NCI-H226 (cell line): ENCODE measurements at regions not wholly inside any gene's neighbourhood (a gene's known extent, or its start where the extent isn't known, plus 50 kb on each side); places are given as distances from the start of the nearest gene placed in this dataset.
A peak's percentile ranks its signal among the peaks of the same experiment; 100 is the strongest.
"Not testable (repeated sequence)": the region's sequence is repeated elsewhere in the genome, so short reads cannot be mapped to it uniquely, and the experiment has no call there.

Source experiments
- DNase-seq: peaks from one replicate; pipeline ENCODE4 v3.0.0-alpha.2; 2015

DNA sequence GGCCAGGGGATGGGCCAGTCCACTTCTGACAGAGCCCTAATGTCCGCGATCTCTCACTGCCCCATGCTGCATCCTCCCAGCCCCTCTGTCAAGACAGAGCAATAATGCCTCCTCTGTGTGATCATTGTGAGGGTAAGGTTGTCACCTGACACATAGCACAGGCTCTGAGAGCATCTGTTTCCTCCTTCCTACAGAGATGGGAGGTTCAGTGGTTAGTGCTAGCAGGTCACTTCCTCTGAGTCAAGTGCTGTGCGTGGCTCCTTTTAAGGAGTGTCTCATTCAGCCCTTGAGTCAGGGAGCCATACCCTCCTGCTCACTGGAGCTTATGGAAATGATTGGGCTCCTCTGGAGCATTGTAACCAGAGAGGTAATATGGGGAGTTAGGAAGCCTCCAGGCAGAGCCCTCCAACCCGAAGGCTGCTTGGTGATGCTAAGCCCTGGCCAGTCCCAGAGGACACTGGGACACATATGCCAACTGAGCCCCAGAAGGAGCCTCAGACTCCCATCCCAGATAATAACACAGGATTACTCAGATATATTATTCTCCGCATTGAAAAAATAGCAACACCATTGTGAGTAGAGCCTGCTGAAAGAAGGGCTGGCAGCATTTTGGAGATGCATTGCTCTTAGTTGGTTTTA, 189.0 kb downstream of the GALNT1 start:
- DNase-seq = no peak

DNA sequence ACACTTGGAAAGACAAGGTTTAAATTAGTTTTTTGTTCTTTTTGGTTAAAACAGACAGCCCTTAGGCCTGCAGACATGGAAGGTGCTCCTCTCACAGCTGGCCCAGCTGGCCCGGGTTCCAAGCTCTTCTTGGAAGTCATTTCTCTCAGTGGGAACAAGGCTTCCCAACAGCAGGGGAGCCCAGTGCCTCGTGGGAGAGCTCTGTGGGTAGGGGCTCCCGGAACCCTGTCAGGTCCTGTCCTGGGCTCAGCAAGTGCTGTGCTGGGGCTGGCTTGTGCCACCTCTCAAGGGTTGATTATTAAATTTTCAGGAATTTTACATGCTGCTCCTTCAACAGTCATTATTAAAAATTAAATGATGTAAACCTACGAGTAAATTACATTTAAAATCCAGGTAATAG, 189.6 kb downstream of the GALNT1 start:
- no peak for DNase-seq

- no peak for DNase-seq
These were observed 194.3 kb downstream of the GALNT1 start for GRCh38 chr18:35775887-35776286.

DNA sequence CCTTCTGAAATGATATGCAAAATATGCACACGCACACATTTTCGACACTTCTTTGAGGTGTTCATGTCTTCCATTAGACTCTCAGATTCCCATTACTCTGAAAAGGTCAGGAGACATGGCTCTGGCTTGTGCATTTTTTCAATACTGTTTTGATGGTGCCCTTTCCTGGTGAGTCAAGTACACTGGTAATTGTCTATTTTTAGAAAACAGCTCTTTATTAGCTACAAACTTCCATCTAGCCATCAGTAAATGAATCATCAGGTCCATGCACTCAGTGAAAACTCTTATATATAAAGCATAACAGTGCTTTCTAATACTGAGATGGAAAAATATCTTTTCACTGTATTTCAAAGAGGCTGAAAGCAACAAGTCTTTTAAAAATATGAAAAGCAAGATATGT, 194.9 kb downstream of the GALNT1 start:
- DNase-seq = no peak

DNA sequence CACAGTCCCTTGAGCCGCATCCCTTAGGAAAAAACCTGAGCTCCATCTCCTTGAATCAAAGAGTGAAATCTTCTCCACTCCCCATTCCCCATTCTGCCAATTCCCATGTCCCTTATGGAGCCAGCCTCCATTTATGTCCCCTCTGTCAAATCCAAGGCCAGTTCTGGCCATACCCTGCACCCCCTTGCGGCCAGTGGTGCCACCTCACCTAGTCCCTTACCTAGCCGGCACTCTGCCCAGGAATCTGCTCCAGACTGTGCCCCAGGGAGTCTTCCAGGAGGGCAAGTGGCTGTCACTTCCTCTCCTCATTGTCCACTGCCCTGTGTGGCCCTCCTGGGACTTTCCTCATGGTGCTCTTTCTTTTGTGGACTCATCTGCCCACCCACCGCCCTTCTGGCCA, 195.4 kb upstream of the RMP24 start:
- no peak for DNase-seq

DNA sequence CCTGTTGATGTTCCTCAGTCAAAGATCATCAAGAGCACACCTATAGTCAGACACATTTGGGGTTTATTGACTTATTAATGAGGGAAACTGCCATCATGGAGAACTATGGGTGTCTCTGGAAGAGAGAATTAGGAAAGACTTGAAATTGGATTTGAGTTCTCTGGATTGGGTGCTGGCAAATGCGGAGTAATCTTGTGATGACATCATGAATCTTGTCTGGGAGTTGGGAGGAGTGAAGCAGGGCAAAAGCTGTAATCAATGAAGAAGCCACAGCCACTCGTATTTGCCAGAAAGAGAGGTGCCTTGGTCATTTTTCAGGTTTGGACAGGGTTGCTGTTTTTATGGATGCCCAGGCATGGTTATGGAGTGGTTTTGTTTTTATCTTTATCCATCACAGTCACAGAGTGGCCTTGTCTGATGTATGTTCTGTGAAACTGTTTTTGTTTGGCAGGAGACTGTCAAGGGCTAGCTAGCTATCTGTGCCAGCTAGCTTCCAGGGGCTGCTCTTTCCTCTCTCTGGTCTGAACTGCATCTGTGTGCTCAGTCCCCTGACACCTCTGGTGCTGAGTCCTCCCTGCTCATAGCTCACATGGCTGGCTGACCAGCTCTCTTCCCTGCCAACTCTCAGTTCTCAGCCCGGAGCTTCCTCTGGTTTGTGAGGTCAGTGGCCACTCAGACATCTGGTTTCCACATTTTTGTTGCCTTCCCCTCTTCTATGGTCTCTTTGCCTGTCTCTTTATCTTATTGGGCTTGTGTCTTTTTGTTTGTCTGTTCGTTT, 193.4 kb upstream of the RMP24 start:
- no peak for DNase-seq

DNA sequence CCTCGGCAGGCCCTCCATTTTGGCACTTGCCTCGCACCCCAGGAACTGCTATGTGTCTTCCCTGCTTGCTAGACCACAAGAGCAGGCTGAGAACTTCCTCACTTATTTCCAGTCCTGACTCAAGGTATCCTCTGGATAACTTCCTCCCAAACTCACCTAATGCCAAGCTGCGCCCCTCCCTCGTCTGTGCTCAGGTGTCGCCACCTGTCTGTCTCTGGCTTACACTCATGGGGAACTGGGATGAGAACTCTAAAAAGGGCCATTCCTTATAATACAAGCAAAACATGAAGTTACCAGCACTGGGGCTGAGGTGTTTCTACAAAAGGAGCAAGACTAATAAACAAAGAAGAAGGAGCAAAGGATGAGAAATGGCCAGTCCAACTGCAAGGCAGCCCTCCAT, 191.5 kb upstream of the RMP24 start:
- no peak for DNase-seq

DNA sequence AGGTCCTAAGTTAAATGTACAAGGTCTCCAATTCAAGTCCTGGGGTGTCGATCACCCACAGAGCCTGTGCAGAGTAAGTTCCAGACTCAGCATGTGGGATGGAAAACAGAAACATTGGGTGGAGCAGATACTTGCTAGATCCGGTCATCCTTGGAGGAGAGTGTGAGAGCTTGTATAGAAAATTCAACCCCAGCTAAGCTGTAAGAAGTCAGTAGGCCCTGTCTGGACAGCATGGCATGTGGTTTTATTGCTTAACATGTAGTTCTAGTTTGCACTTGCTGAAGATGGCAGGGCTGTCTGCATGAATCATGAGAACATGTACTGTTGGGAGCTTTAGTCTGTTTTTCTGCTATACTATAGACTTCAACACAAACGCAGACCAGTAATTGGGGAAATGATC, 189.6 kb upstream of the RMP24 start:
- no peak for DNase-seq

- DNase-seq = no peak
These were observed 186.0 kb upstream of the RMP24 start for GRCh38 chr18:35786365-35787042.

- DNase-seq = no peak
These were observed 182.9 kb upstream of the RMP24 start for GRCh38 chr18:35789543-35789942.

DNA sequence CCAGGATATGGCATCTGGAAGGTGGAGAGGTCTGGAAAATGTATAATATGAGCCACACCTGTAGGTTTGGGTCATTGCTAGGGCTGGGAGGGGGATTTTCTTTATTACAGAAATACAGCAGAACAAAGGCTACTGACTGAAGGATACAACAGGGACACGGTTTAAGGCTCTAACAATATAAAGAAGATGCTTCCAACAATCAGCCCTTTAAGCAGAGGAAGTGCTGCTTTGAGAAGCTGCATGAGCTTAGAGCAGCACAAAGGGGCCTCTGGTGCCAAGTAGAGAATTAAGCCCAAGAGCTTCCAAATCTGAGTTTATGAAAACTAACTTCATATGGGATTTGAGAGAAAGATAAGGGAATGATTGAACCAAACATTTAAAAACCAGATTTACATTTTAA, 174.5 kb upstream of the RMP24 start:
- no peak for DNase-seq

DNA sequence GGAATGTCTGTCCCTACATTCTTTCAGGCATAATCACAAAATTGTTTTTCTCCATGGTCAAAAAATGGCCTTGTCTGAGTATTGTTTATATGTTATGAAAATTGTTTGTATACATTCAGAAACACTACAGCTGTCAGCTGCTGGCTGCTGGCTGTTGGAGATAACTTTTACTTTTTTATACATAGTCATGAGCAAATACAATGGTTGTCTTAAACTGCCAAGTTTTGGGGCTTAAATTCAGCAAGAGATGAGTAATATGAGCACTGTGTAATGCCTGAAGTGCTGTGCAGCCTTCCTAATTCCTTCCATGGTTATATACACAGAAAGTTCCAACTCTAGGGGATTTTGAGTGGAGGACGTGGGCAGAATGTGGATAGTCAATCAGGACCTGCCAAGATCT, 168.9 kb upstream of the RMP24 start:
- no peak for DNase-seq

DNA sequence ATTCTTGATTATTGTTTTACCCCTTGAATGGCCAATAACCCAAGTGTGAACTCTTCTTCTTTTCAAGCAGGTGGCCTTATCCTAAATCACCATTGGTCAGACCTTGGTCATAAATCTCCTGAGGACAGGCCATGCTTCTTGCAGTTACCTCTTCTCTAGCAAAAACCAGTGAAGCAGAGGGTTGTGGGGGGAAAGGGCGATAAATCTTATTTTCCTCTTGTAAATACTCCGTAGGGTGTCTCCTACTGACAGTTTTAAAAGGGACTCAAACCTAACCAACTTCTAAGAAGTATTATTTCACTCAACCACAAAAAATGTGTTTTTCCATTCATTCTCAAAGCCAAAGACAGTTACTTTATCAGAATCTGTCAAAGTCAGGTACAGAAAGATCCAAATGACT, 168.1 kb upstream of the RMP24 start:
- no peak for DNase-seq

DNA sequence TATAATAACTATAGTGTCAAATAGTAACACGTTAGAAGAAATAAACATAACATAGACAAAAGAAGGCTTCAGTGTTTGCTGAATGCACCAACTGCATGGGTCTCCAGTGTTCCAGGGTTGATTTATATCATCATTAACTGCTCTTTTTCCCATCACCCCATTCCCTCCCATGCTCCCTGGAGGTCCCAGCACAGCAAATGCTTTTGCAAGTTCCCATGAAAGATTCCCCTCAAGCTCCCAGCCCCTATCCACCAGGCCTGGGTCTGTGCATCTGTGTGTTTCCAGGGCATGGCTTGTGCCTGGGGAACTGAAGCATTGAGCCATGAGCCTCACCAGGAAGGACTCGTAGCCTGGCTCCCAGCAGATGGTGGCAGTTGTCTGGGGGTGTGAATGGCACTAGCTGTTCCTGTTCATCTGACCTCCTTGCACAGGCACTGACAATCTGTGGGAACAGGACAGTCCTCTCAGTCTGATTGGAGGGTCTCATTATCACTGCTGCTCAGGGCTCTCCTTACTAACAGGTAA, 164.6 kb upstream of the RMP24 start:
- DNase-seq = no peak

GRCh38 chr18:35808796-35809195, 163.7 kb upstream of the RMP24 start:
- no peak for DNase-seq

DNA sequence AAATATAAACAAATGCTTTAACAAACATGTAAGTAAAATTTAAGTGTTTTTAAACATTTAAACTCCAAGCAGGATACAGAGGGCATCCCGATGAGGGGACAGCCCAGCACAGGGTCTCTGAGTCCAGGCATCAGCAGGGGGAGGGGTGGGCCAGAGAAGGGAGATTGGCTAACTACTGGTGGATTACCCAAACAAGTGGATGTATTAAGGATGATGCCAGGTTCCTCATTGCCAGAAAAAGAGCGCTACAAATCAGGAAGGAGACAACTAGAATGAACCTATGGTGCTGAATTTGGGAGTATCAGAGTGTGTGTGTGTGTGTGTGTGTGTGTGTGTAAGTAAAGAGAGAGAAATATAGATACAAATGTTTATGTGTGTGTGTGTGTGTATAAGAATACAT, 162.0 kb upstream of the RMP24 start:
- no peak for DNase-seq

DNA sequence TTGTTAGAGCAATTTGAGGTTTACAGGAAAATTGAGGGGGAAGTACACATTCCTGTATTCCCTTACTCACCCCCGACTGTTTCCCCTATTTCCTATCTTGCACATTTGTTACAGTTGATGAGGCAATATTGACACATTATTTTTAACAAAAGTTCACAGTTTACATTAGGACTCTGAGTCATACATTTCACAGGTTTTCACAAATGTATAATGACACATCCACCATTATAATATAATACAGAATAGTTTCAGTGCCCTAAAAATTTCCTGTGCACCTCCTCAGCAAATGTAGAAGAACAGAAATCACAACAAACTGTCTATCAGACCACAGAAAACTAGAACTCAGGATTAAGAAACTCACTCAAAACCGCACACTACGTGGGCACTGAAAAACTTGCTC, 160.6 kb upstream of the RMP24 start:
- DNase-seq = no peak

GRCh38 chr18:35815011-35815410, 157.5 kb upstream of the RMP24 start:
- DNase-seq = not testable (repeated sequence)

DNA sequence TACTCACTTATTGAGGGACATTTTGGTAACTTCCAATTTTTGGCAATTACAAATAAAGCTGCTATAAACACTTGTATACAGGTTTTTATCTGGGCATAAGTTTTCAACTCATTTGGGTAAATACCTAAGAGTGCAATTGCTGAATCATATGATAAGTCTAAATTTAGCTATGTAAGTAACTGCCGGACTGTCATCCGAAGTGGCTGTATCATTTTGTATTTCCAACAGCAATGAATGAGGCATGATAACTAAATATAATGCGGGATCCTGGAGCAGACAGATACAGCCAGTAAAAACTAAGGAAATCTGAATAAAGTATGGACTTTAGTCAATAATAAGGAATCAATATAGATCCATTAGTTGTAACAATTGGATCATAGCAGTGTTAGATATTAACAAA, 156.5 kb upstream of the RMP24 start:
- DNase-seq = no peak

DNA sequence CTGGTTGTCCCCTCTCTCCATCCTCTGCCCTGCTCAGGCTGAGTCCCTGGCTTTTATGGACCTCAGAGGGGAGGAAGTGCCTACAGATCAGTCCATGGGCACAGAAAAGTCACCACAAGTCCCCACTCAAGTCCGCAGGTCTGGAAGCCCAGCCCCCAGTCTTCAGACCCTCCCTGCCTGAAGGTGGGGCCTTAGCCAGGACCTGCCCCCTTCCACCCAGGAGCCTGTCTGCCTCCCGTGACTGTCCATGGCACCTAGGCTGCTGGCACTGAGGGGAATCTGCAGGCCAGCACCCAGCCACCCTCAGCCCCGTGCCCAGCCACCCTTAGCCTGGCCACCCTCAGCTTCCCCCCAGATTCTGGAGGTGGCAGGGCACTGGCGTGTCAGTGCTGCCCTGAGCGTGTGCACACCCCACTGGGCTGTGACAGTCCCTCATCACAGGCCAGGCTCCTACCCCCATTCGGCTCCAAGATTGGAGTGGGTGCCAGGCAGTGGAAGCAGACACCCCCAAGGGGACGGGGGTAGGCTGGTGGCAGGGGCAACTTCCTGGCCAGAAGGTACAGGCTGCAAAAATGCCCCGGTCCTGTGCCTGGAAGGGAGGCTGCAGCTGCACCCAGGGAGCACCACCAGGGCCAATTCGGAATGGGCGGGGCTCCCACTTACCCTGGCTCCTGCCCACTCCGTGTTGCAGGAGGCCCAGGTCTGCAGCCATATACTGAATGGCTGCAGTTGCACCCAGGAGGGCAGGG, 154.7 kb upstream of the RMP24 start:
- DNase-seq = no peak

- DNase-seq = no peak
These were observed 154.2 kb upstream of the RMP24 start for GRCh38 chr18:35818353-35818667.

DNA sequence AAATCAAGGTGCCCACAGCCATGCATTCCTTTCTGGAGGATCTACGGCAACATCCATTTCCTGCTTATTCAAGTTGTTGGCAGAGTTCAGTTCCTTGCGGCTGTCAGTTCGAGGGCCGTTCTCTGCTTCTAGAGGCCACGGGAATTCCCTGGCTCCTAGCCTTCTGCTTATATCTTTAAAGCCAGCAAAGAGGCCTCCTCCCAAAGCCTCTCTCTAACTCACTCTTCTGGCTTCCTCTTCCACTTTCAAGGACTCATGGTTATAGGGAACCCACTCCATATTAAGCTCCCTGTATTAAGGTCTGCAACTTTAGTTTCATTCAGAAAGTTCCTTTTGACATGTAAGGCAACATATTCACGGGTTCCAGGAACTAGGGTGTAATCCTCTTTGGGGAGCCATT, 150.1 kb upstream of the RMP24 start:
- peak; percentile 33 for DNase-seq

GRCh38 chr18:35826477-35826876, 146.0 kb upstream of the RMP24 start:
- no peak for DNase-seq
